Astrocyte (in vitro differentiated cells and primary cell): ENCODE measurements at regions not wholly inside any gene's neighbourhood (a gene's known extent, or its start where the extent isn't known, plus 50 kb on each side); places are given as distances from the start of the nearest gene placed in this dataset.

ENCODE experiments used
- CTCF ChIP-seq: IDR thresholded peaks from 2 replicates; pipeline ENCODE4 v1.5.1; 2011; ENCODE audit warnings: low read depth, mild to moderate bottlenecking, inconsistent platforms, low read length, moderate library complexity; ENCODE audit not compliant: insufficient read depth
- EZH2 ChIP-seq: IDR thresholded peaks from 2 replicates; pipeline ENCODE4 v1.6.1; 2012; ENCODE audit warnings: mild to moderate bottlenecking, low read length, inconsistent platforms; ENCODE audit not compliant: insufficient read depth

GRCh38 chr4:157978680-157979361 is 194.0 kb downstream of the GASK1B start:
- TF ChIP-seq CTCF, result peak; percentile 85
- no peak for TF ChIP-seq EZH2
